GM19324 (cell line): ENCODE measurements at regions not wholly inside any gene's neighbourhood (a gene's known extent, or its start where the extent isn't known, plus 50 kb on each side); places are given as distances from the start of the nearest gene placed in this dataset.
A peak's percentile ranks its signal among the peaks of the same experiment; 100 is the strongest.
"Not testable (repeated sequence)": the region's sequence is repeated elsewhere in the genome, so short reads cannot be mapped to it uniquely, and the experiment has no call there.

Experiments used
- ATAC-seq: cut with Tn5 transposase; IDR thresholded peaks from one replicate; pipeline ENCODE4 v1.9.1; 2021; ENCODE audit warnings: mild to moderate bottlenecking, moderate library complexity; ENCODE audit not compliant: unreplicated experiment, low FRiP score

- not testable (repeated sequence) for ATAC-seq
Measured at GRCh38 chr16:33992513-33993177, 533.2 kb downstream of the TP53TG3F start.

GRCh38 chr16:33994207-33994606, 534.8 kb downstream of the TP53TG3F start:
- not testable (repeated sequence) for ATAC-seq

- not testable (repeated sequence) for ATAC-seq
Measured at GRCh38 chr16:33995821-33996372, 536.5 kb downstream of the TP53TG3F start.

GRCh38 chr16:34001184-34001583, 541.8 kb downstream of the TP53TG3F start:
- ATAC-seq, result not testable (repeated sequence)

GRCh38 chr16:34001961-34002360, 542.5 kb downstream of the TP53TG3F start:
- ATAC-seq, result not testable (repeated sequence)

- not testable (repeated sequence) for ATAC-seq
Measured at GRCh38 chr16:34014841-34015820, 555.7 kb downstream of the TP53TG3F start.

GRCh38 chr16:34018277-34018676, 558.9 kb downstream of the TP53TG3F start:
- ATAC-seq, result not testable (repeated sequence)

- ATAC-seq, result no peak
Measured at GRCh38 chr16:34050787-34051320, 591.4 kb downstream of the TP53TG3F start.

- no peak for ATAC-seq
Measured at GRCh38 chr16:34054137-34054536, 594.7 kb downstream of the TP53TG3F start.

- no peak for ATAC-seq
Measured at GRCh38 chr16:34054969-34055368, 595.6 kb downstream of the TP53TG3F start.

GRCh38 chr16:34062620-34063253, 603.3 kb downstream of the TP53TG3F start:
- peak; percentile 68 for ATAC-seq

- ATAC-seq, result peak; percentile 49
Measured at GRCh38 chr16:34063498-34064157, 604.2 kb downstream of the TP53TG3F start.

GRCh38 chr16:34064602-34065001, 605.2 kb downstream of the TP53TG3F start:
- ATAC-seq, result peak; percentile 34

GRCh38 chr16:34069731-34070130, 610.3 kb downstream of the TP53TG3F start:
- not testable (repeated sequence) for ATAC-seq

GRCh38 chr16:34078691-34079090, 619.3 kb downstream of the TP53TG3F start:
- no peak for ATAC-seq

GRCh38 chr16:34085038-34085437, 625.6 kb downstream of the TP53TG3F start:
- not testable (repeated sequence) for ATAC-seq

- not testable (repeated sequence) for ATAC-seq
Measured at GRCh38 chr16:34095006-34095405, 635.6 kb downstream of the TP53TG3F start.

GRCh38 chr16:34096911-34097310, 637.5 kb downstream of the TP53TG3F start:
- not testable (repeated sequence) for ATAC-seq

GRCh38 chr16:34097326-34097725, 637.9 kb downstream of the TP53TG3F start:
- not testable (repeated sequence) for ATAC-seq

GRCh38 chr16:34098033-34098432, 638.6 kb downstream of the TP53TG3F start:
- ATAC-seq, result not testable (repeated sequence)
